ENCODE measurements at regions not wholly inside any gene's neighbourhood (a gene's known extent, or its start where the extent isn't known, plus 50 kb on each side); places are given as distances from the start of the nearest gene placed in this dataset.
"Not testable (repeated sequence)": the region's sequence is repeated elsewhere in the genome, so short reads cannot be mapped to it uniquely, and the experiment has no call there.

DNA sequence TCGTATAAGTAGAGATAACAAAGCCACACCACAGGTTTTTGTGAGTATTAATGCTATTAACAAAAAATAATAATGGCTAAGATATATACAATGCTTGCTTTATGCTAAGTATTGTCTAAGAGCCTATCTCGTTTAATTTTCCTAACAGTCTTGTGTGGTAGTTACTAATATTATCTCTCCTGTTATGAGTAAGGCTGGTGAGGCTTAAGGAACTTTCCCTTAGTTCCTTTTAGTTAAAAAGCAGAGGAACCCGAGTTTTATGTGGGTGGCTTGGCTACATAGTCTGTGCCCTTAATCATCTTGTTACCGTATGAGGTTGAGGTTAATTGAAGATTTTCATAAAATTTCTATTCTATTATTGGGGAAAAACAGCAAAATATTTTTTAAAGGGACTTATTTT, 218.4 kb downstream of the SOX2 start:
- no peak overlapping the region for H3K9ac ChIP-seq (ENCODE audit: insufficient read length)
- no peak overlapping the region for H3K27ac ChIP-seq
- H3K4me3 ChIP-seq: no peak overlapping the region
- no peaks in the 10 kb centered on the region for H3K9me3 ChIP-seq (ENCODE audit: low read depth, low read length)
- DNase-seq (ENCODE audit: low read depth, low spot score): no peak
- H3K36me3 ChIP-seq (ENCODE audit: insufficient read depth, low read length): no peaks in the 10 kb centered on the region
- TF ChIP-seq FOXP2 (optimal IDR thresholded peaks at IDR 0.05; ENCODE audit: control extremely low read depth, extremely low read length, insufficient read depth): no peak
- no peak for TF ChIP-seq POLR2AphosphoS5 (IDR thresholded peaks at IDR 0.05; ENCODE audit: borderline replicate concordance, low read depth, low read length)
- no peak for TF ChIP-seq EZH2 (IDR thresholded peaks at IDR 0.05)

DNA sequence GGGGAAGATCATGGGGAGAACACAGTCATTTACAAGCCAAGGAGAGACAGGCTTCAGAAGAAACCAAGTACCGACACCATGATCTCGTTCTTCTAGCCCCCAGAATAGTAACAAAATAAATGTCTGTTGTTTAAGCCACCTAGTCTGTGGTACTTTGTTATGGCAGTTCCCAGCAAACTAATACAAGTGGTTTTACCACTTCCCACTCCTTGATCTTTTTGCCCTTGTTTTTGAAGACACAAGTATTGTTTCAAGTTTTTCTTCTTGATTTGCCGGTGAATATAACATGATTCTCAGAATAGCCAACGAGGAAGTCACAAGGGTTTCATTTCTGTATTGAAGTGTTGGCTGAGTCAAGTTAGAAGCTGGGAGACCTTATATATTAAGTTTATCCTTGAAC, 220.3 kb downstream of the SOX2 start:
- H3K9me3 ChIP-seq (ENCODE audit: low read depth, low read length): no peaks in the 10 kb centered on the region
- no peaks in the 10 kb centered on the region for H3K36me3 ChIP-seq (ENCODE audit: insufficient read depth, low read length)
- no peak overlapping the region for H3K27ac ChIP-seq
- H3K4me3 ChIP-seq: no peak overlapping the region
- H3K9ac ChIP-seq (ENCODE audit: insufficient read length): no peak overlapping the region
- no peak for TF ChIP-seq EZH2 (IDR thresholded peaks at IDR 0.05)
- no peak for TF ChIP-seq POLR2AphosphoS5 (IDR thresholded peaks at IDR 0.05; ENCODE audit: borderline replicate concordance, low read depth, low read length)
- TF ChIP-seq FOXP2 (optimal IDR thresholded peaks at IDR 0.05; ENCODE audit: control extremely low read depth, extremely low read length, insufficient read depth): no peak
- no peak for DNase-seq (ENCODE audit: low read depth, low spot score)

DNA sequence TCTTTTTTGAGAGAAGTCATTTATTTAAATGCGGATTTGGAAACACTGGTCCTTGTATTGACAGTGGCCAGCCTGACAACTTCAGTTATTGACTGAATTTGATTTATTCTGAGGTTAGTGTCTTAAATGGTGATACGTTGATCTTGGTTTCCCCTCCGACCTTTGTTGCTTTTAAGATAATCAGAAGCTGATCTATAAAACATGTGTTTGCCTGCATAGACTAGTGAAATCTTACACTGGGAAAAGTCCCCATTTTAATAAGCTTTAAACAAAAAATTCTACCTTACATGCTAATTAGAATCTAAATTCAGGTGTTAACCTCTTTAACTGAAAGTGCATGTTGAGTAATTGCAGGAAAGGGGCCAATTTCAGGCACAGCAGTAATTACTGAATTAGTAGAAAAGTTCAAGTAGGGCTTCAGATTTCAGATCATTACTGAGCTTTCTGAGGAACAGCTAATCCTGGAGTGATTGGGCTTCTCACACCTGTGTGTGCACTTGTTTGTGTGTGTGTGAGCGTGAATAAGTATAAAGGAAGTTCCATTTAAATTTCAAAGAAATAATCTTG, 221.4 kb downstream of the SOX2 start:
- no peak overlapping the region for H3K27ac ChIP-seq
- H3K4me3 ChIP-seq: no peak overlapping the region
- no peaks in the 10 kb centered on the region for H3K9me3 ChIP-seq (ENCODE audit: low read depth, low read length)
- no peak overlapping the region for H3K9ac ChIP-seq (ENCODE audit: insufficient read length)
- TF ChIP-seq FOXP2 (optimal IDR thresholded peaks at IDR 0.05; ENCODE audit: control extremely low read depth, extremely low read length, insufficient read depth) (no peak), POLR2AphosphoS5 (IDR thresholded peaks at IDR 0.05; ENCODE audit: borderline replicate concordance, low read depth, low read length) (no peak), EZH2 (IDR thresholded peaks at IDR 0.05) (no peak)
- DNase-seq (ENCODE audit: low read depth, low spot score): no peak
- no peaks in the 10 kb centered on the region for H3K36me3 ChIP-seq (ENCODE audit: insufficient read depth, low read length)

DNA sequence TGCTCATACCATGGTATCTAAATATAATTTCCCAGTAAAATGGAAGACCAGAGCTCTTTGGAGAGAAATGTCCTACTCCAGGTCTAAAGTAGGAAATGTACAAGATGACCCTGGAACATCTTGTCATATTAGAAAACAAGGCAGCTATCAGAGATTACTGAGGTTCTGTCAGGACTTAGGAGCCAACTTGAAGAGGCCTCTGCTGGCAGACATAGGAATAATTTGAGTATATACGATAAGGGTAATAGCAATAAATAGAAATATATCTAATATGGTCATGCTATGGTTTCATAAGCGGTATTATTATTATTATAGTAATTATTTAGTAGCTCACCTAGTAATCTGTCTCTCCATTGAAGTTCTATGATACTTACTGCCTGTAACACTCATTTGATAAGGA, 224.2 kb downstream of the SOX2 start:
- no peaks in the 10 kb centered on the region for H3K9me3 ChIP-seq (ENCODE audit: low read depth, low read length)
- no peak overlapping the region for H3K4me3 ChIP-seq
- H3K27ac ChIP-seq: no peak overlapping the region
- no peak overlapping the region for H3K9ac ChIP-seq (ENCODE audit: insufficient read length)
- TF ChIP-seq EZH2 (IDR thresholded peaks at IDR 0.05) (no peak), FOXP2 (optimal IDR thresholded peaks at IDR 0.05; ENCODE audit: control extremely low read depth, extremely low read length, insufficient read depth) (no peak), POLR2AphosphoS5 (IDR thresholded peaks at IDR 0.05; ENCODE audit: borderline replicate concordance, low read depth, low read length) (no peak)
- H3K36me3 ChIP-seq (ENCODE audit: insufficient read depth, low read length): no peaks in the 10 kb centered on the region
- DNase-seq (ENCODE audit: low read depth, low spot score): no peak

DNA sequence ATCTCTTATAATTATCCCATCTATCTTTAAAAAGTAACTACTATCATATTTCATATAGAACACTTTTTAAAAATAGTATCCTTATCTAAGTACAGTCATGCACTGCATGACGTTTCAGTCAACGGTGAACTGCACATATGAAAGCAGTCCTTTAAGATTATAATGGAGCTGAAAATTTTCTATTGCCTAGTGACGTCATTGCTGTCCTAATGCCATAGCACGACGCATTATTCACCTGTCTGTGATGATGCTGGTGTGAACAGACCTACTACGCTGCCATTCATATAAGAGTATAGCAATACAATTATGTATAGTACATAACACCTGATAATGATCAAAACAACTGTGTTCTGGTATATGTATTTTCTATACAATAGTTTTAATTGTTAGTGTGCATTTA, 225.0 kb downstream of the SOX2 start:
- no peaks in the 10 kb centered on the region for H3K9me3 ChIP-seq (ENCODE audit: low read depth, low read length)
- no peak overlapping the region for H3K9ac ChIP-seq (ENCODE audit: insufficient read length)
- H3K4me3 ChIP-seq: no peak overlapping the region
- no peaks in the 10 kb centered on the region for H3K36me3 ChIP-seq (ENCODE audit: insufficient read depth, low read length)
- TF ChIP-seq FOXP2 (optimal IDR thresholded peaks at IDR 0.05; ENCODE audit: control extremely low read depth, extremely low read length, insufficient read depth) (no peak), EZH2 (IDR thresholded peaks at IDR 0.05) (no peak), POLR2AphosphoS5 (IDR thresholded peaks at IDR 0.05; ENCODE audit: borderline replicate concordance, low read depth, low read length) (no peak)
- DNase-seq (ENCODE audit: low read depth, low spot score): no peak
- H3K27ac ChIP-seq: no peak overlapping the region

DNA sequence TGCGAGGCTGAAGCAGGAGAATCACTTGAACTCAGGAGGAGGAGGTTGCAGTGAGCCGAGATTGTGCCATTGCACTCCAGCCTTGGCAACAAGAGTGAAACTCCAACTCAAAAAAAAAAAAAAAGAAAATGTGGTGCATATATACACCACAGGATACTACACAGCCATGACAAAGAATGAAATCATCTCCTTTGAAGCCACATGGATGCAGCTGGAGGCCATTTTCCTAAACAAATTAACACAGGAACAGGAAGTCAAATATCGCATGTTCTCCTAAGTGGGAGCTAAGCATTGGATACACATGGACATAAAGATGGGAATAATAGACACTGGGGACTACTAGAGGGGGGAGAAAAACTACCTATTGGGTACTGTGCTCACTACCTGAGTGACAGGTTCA, 226.9 kb downstream of the SOX2 start:
- not testable (repeated sequence) for H3K9ac ChIP-seq (ENCODE audit: insufficient read length); H3K9me3 ChIP-seq (ENCODE audit: low read depth, low read length); DNase-seq (ENCODE audit: low read depth, low spot score); H3K27ac ChIP-seq; H3K36me3 ChIP-seq (ENCODE audit: insufficient read depth, low read length); H3K4me3 ChIP-seq

DNA sequence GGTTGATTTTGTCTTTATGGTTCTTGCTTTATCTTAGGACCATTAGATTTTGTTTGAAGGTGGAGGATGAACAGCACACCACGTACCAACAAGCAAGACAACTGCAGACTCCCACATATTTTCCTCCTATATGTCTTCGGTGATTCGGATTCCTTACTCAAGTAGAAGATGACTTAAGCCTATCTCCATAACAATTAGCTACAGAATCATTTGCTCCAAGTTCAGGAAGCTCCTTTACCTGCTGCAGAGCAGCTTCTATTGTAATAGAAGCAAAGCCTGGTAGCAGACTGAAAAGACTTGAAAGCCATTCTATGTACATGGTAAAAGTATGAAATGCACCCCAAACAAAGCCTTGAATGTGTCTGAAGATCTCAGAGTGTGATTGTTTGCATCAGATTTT, 229.0 kb downstream of the SOX2 start:
- no peak for DNase-seq (ENCODE audit: low read depth, low spot score)
- H3K4me3 ChIP-seq: no peak overlapping the region
- H3K9ac ChIP-seq (ENCODE audit: insufficient read length): no peak overlapping the region
- H3K27ac ChIP-seq: no peak overlapping the region
- TF ChIP-seq POLR2AphosphoS5 (IDR thresholded peaks at IDR 0.05; ENCODE audit: borderline replicate concordance, low read depth, low read length) (no peak), EZH2 (IDR thresholded peaks at IDR 0.05) (no peak), FOXP2 (optimal IDR thresholded peaks at IDR 0.05; ENCODE audit: control extremely low read depth, extremely low read length, insufficient read depth) (no peak)
- no peaks in the 10 kb centered on the region for H3K9me3 ChIP-seq (ENCODE audit: low read depth, low read length)
- H3K36me3 ChIP-seq (ENCODE audit: insufficient read depth, low read length): no peaks in the 10 kb centered on the region

DNA sequence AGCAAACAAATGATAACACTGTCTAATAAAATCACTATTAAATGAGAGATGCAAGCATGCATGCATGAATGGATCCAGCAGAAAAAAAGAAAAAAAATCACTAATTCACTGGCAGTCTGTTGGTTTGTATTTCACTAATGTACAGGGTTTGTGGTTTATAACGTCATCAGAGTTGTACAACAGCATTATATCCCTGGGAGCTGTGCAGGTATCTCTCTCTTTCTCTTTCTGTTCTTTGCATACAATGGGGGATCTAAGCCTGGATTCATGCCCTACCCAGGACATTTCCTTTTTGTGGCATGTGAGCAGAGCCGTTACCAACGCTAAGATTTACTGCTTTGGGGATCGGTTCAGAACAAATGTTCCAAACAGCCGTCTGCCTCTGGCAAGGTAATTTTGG, 229.5 kb downstream of the SOX2 start:
- no peak for DNase-seq (ENCODE audit: low read depth, low spot score)
- Histone ChIP-seq H3K9me3 (ENCODE audit: low read depth, low read length) (no peaks in the 10 kb centered on the region), H3K9ac (ENCODE audit: insufficient read length) (no peak overlapping the region), H3K36me3 (ENCODE audit: insufficient read depth, low read length) (no peaks in the 10 kb centered on the region), H3K27ac (no peak overlapping the region), H3K4me3 (no peak overlapping the region)
- no peak for TF ChIP-seq EZH2 (IDR thresholded peaks at IDR 0.05)
- no peak for TF ChIP-seq FOXP2 (optimal IDR thresholded peaks at IDR 0.05; ENCODE audit: control extremely low read depth, extremely low read length, insufficient read depth)
- TF ChIP-seq POLR2AphosphoS5 (IDR thresholded peaks at IDR 0.05; ENCODE audit: borderline replicate concordance, low read depth, low read length): no peak

DNA sequence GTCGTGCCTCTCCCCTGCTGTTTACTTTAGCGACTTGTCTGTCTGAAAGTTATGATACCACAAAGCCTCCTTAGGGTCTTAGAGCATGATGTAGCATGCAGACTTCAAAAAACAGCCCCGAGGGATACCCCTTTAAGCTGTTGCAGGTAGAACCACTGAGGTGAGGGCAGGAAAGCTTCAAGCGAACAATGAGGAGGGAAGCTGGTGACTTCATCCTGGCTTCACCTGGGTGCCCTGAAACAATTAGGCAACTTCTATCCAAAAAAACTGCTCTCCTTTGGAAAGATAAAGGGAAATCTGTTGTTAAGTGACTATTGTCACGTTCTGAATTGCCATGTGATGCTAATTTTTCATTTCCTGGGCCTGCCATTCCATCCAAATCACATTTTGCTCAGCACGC, 231.6 kb downstream of the SOX2 start:
- Histone ChIP-seq H3K4me3 (no peak overlapping the region), H3K9me3 (ENCODE audit: low read depth, low read length) (no peaks in the 10 kb centered on the region), H3K9ac (ENCODE audit: insufficient read length) (no peak overlapping the region), H3K36me3 (ENCODE audit: insufficient read depth, low read length) (no peaks in the 10 kb centered on the region), H3K27ac (no peak overlapping the region)
- TF ChIP-seq EZH2 (IDR thresholded peaks at IDR 0.05) (no peak), POLR2AphosphoS5 (IDR thresholded peaks at IDR 0.05; ENCODE audit: borderline replicate concordance, low read depth, low read length) (no peak), FOXP2 (optimal IDR thresholded peaks at IDR 0.05; ENCODE audit: control extremely low read depth, extremely low read length, insufficient read depth) (no peak)
- DNase-seq (ENCODE audit: low read depth, low spot score): no peak
